HCT116 (cell line): ENCODE measurements at regions not wholly inside any gene's neighbourhood (a gene's known extent, or its start where the extent isn't known, plus 50 kb on each side); places are given as distances from the start of the nearest gene placed in this dataset.

ENCODE experiments used
- ATAC-seq: fragments of 200-7000 bp; cut with Tn5 transposase; 2 replicates; pipeline ENCODE4 v1.9.1; 2020; ENCODE audit warnings: mild to moderate bottlenecking, moderate library complexity
- BruUV-seq: library from RNA; stranded (reverse); fragments of 400-500 nt; replicated peaks from 2 replicates; lab custom pipeline; 2021; lab: Mats Ljungman, UMichigan
- CTCF ChIA-PET: fragments of 300-600 bp; sonication (Branson Sonifier 250); formaldehyde crosslinking; loops from one replicate; lab custom pipeline; 2021; ENCODE audit warnings: antibody characterized with exemption; lab: Charles Lee
- POLR2A ChIA-PET: fragments of 300-600, 350-600 bp; sonication (Branson Sonifier 250); formaldehyde crosslinking; loops from one replicate; lab custom pipeline; 2021; ENCODE audit warnings: antibody characterized with exemption; lab: Charles Lee
- RAD21 ChIA-PET, 2 experiments: fragments of 300-600 bp; sonication (Branson Sonifier 250); formaldehyde crosslinking; loops; one replicate each; lab custom pipeline; 2023; ENCODE audit warnings: low total read pairs in 2 of 2; ENCODE audit not compliant: uncharacterized antibody in 2 of 2, unreplicated experiment in 2 of 2, low non-redundant PET in 1 of 2; lab: Charles Lee
- DNase-seq: peaks from one replicate; pipeline ENCODE4 v3.0.0-alpha.2; 2010; ENCODE audit warnings: low read depth, low spot score
- H2AFZ ChIP-seq: fragments of 200-600 bp; shearing (Covaris generic), sonication (generic); 2 replicates; pipeline ENCODE4 v1.6.1; 2017; ENCODE audit warnings: low read depth, mixed run types, mixed read lengths, antibody characterized with exemption, low read length; ENCODE audit not compliant: poor library complexity, severe bottlenecking
- H3K27ac ChIP-seq: 2 replicates; pipeline ENCODE4 v1.5.1; 2012; ENCODE audit warnings: low read depth, low read length
- H3K27me3 ChIP-seq: fragments of 200-600 bp; sonication (generic); 2 replicates; pipeline ENCODE4 v1.6.1; 2016; ENCODE audit warnings: mixed run types, low read length, mixed read lengths; ENCODE audit not compliant: insufficient read depth
- H3K36me3 ChIP-seq, 2 experiments: fragments of 200-500 bp in 1 of 2; fragments of 200-600 bp in 1 of 2; sonication (Bioruptor generic) in 1 of 2; sonication (generic) in 1 of 2; 2 replicates each; pipeline versions ENCODE4 v1.5.1 to v1.6.1; 2014 to 2016; ENCODE audit warnings: low read length in 2 of 2, inconsistent platforms in 1 of 2, mixed read lengths in 1 of 2, mixed run types in 1 of 2; ENCODE audit not compliant: insufficient read depth in 2 of 2, control insufficient read depth in 1 of 2
- H3K4me1 ChIP-seq, 2 experiments: fragments of 200-600 bp in 1 of 2; sonication (generic) in 1 of 2; 2 replicates each; pipeline versions ENCODE4 v1.5.1 to v1.6.1; 2012 to 2017; ENCODE audit warnings: low read length in 2 of 2, inconsistent platforms in 1 of 2, mild to moderate bottlenecking in 1 of 2, mixed read lengths in 1 of 2, mixed run types in 1 of 2, moderate library complexity in 1 of 2; ENCODE audit not compliant: insufficient read depth in 2 of 2, control insufficient read depth in 1 of 2
- H3K4me2 ChIP-seq: fragments of 200-600 bp; sonication (generic); 2 replicates; pipeline ENCODE4 v1.6.1; 2017; ENCODE audit warnings: mixed run types, low read length, mixed read lengths
- H3K4me3 ChIP-seq, 2 experiments: fragments of 200-600 bp in 1 of 2; sonication (generic) in 1 of 2; replicated peaks in 1 of 2; 2 replicates each; pipeline ENCODE4 v1.5.1; 2011 to 2016; ENCODE audit warnings: low read length in 2 of 2, control low read depth in 1 of 2, low read depth in 1 of 2, mild to moderate bottlenecking in 1 of 2, mixed read lengths in 1 of 2, mixed run types in 1 of 2
- H3K79me2 ChIP-seq: fragments of 200-600 bp; sonication (generic); 2 replicates; pipeline ENCODE4 v1.6.1; 2017; ENCODE audit warnings: mild to moderate bottlenecking, mixed run types, low read length, moderate library complexity, mixed read lengths; ENCODE audit not compliant: insufficient read depth
- H3K9ac ChIP-seq: fragments of 200-600 bp; sonication (generic); 2 replicates; pipeline ENCODE4 v1.6.1; 2016; ENCODE audit warnings: low read length, mixed read lengths
- H3K9me2 ChIP-seq: fragments of 200-600 bp; sonication (generic), shearing (Covaris generic); 2 replicates; pipeline ENCODE4 v1.6.1; 2017; ENCODE audit warnings: mixed run types, mild to moderate bottlenecking, moderate library complexity; ENCODE audit not compliant: insufficient read depth
- H3K9me3 ChIP-seq, 2 experiments: fragments of 200-500 bp in 1 of 2; fragments of 200-600 bp in 1 of 2; sonication (Bioruptor generic) in 1 of 2; sonication (generic) in 1 of 2; 2 replicates each; pipeline ENCODE4 v1.6.1; 2014 to 2017; ENCODE audit warnings: low read length in 2 of 2, mixed read lengths in 2 of 2, inconsistent platforms in 1 of 2, low read depth in 1 of 2, mild to moderate bottlenecking in 1 of 2, mixed run types in 1 of 2, moderate library complexity in 1 of 2; ENCODE audit not compliant: control insufficient read depth in 1 of 2, insufficient read depth in 1 of 2
- H4K20me1 ChIP-seq: fragments of 200-600 bp; sonication (generic), shearing (Covaris generic); 2 replicates; pipeline ENCODE4 v1.6.1; 2017; ENCODE audit warnings: mixed run types, mild to moderate bottlenecking, moderate library complexity; ENCODE audit not compliant: insufficient read depth
- EGR1 ChIP-seq: IDR thresholded peaks from 2 replicates; pipeline ENCODE4 v1.6.1; 2012; ENCODE audit warnings: low read depth
- EZH2 ChIP-seq: fragments of 200-600 bp; sonication (generic); IDR thresholded peaks from 2 replicates; pipeline ENCODE4 v1.6.1; 2017; ENCODE audit warnings: antibody characterized with exemption, mixed run types
- EZH2phosphoT487 ChIP-seq: fragments of 200-600 bp; IDR thresholded peaks from 2 replicates; pipeline ENCODE4 v1.6.1; 2018; ENCODE audit warnings: antibody characterized with exemption, borderline replicate concordance
- JUND ChIP-seq: IDR thresholded peaks from 2 replicates; pipeline ENCODE4 v1.6.1; 2012
- POLR2AphosphoS5 ChIP-seq: IDR thresholded peaks from 2 replicates; pipeline ENCODE4 v1.6.1; 2011; ENCODE audit warnings: mild to moderate bottlenecking, low read depth, low read length, moderate library complexity
- RAD21 ChIP-seq: IDR thresholded peaks from 2 replicates; pipeline ENCODE4 v1.6.1; 2012; ENCODE audit warnings: low read depth, mild to moderate bottlenecking
- SIN3A ChIP-seq: IDR thresholded peaks from 2 replicates; pipeline ENCODE4 v1.6.1; 2012; ENCODE audit warnings: low read depth
- SP1 ChIP-seq: IDR thresholded peaks from 2 replicates; pipeline ENCODE4 v1.6.1; 2012; ENCODE audit warnings: low read depth
- SRF ChIP-seq: IDR thresholded peaks from 2 replicates; pipeline ENCODE4 v1.6.1; 2012; ENCODE audit warnings: low read depth
- ZBTB33 ChIP-seq: IDR thresholded peaks from 2 replicates; pipeline ENCODE4 v1.6.1; 2011; ENCODE audit warnings: mild to moderate bottlenecking, low read length, moderate library complexity; ENCODE audit not compliant: insufficient replicate concordance; ENCODE audit errors: extremely low read depth
- ZFX ChIP-seq: fragments of 450-650 bp; IDR thresholded peaks from 2 replicates; pipeline ENCODE4 v1.6.1; 2017
- ZNF274 ChIP-seq: fragments of 200-500 bp; sonication (Bioruptor generic); IDR thresholded peaks from 2 replicates; pipeline ENCODE4 v1.6.1; 2014; ENCODE audit warnings: mild to moderate bottlenecking, low read depth, low read length, inconsistent platforms
- intact Hi-C: fragments of 100-400 bp; cut with micrococcal nuclease; formaldehyde crosslinking; loops from 2 replicates; pipeline ENCODE4 v1.10.0; 2022
- TF ChIP-seq, protein P1 (sequence below), 3 experiments: fragments of 200-600 bp in 1 of 3; sonication (generic) in 1 of 3; IDR thresholded peaks in 2 of 3; conservative IDR thresholded peaks in 1 of 3; 2 replicates each; pipeline ENCODE4 v1.5.1; 2012 to 2017; ENCODE audit warnings: low read depth in 2 of 3, low read length in 2 of 3, antibody characterized with exemption in 1 of 3, borderline replicate concordance in 1 of 3, control low read depth in 1 of 3, mild to moderate bottlenecking in 1 of 3, mixed read lengths in 1 of 3, mixed run types in 1 of 3, moderate library complexity in 1 of 3; ENCODE audit not compliant: insufficient read depth in 1 of 3
- TF ChIP-seq, protein P2 (sequence below): IDR thresholded peaks from 2 replicates; pipeline ENCODE4 v1.6.1; 2012
- TF ChIP-seq, protein P3 (sequence below): IDR thresholded peaks from 2 replicates; pipeline ENCODE4 v1.6.1; 2012

DNA sequence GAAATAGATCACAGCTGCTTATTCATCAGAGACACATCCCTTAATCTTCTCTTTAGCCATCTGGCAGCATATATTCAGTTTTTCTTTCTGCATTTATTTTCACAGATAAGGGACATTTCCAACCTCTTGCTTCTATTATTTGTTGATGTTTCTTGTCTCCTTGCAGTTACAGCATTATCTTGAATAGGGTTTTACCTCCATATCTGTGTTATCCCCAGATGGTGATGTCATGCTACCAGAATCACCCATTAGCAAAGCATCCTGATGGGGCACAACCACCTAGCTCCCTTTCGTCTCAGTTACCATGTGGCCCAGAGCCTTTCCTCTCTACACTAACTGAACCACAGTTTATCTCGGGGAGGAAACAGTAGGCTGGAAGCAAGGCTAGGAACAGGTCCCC is 483.9 kb downstream of the FOXO1 start:
- H3K27ac ChIP-seq = no peak overlapping the region
- no peaks in the 10 kb centered on the region for H3K27me3 ChIP-seq
- ChIA-PET RAD21 (no interaction called here), POLR2A (no interaction called here), CTCF (no interaction called here)
- BruUV-seq = no TSS peak
- no peaks in the 10 kb centered on the region for H3K4me1 ChIP-seq
- no peaks in the 10 kb centered on the region for H3K9me3 ChIP-seq
- no peak for ATAC-seq
- no peak overlapping the region for H3K9ac ChIP-seq
- TF ChIP-seq SP1 (no peak), EZH2 (no peak), ZNF274 (no peak), ZFX (no peak), EZH2phosphoT487 (no peak), EGR1 (no peak), ZBTB33 (no peak), RAD21 (no peak), POLR2AphosphoS5 (no peak), JUND (no peak), SIN3A (no peak), SRF (no peak)
- TF ChIP-seq, protein P1, sequence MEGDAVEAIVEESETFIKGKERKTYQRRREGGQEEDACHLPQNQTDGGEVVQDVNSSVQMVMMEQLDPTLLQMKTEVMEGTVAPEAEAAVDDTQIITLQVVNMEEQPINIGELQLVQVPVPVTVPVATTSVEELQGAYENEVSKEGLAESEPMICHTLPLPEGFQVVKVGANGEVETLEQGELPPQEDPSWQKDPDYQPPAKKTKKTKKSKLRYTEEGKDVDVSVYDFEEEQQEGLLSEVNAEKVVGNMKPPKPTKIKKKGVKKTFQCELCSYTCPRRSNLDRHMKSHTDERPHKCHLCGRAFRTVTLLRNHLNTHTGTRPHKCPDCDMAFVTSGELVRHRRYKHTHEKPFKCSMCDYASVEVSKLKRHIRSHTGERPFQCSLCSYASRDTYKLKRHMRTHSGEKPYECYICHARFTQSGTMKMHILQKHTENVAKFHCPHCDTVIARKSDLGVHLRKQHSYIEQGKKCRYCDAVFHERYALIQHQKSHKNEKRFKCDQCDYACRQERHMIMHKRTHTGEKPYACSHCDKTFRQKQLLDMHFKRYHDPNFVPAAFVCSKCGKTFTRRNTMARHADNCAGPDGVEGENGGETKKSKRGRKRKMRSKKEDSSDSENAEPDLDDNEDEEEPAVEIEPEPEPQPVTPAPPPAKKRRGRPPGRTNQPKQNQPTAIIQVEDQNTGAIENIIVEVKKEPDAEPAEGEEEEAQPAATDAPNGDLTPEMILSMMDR (IDR thresholded peaks at IDR 0.05 in 2 of 3, conservative IDR thresholded peaks at IDR 0.05 in 1 of 3; ENCODE audit: borderline replicate concordance in 1 of 3, insufficient read depth in 1 of 3, low read depth in 2 of 3, low read length in 2 of 3) = no peak
- TF ChIP-seq, protein P2, sequence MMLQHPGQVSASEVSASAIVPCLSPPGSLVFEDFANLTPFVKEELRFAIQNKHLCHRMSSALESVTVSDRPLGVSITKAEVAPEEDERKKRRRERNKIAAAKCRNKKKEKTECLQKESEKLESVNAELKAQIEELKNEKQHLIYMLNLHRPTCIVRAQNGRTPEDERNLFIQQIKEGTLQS = no peak
- TF ChIP-seq, protein P3, sequence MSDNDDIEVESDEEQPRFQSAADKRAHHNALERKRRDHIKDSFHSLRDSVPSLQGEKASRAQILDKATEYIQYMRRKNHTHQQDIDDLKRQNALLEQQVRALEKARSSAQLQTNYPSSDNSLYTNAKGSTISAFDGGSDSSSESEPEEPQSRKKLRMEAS = no peak
- no peak overlapping the region for H3K4me2 ChIP-seq
- no peak for DNase-seq
- H3K36me3 ChIP-seq = no peaks in the 10 kb centered on the region
- H3K79me2 ChIP-seq = no peaks in the 10 kb centered on the region
- intact Hi-C loops = no loop called here
- H3K9me2 ChIP-seq = no peaks in the 10 kb centered on the region; the same call in 1 of the 2 replicates
- no peaks in the 10 kb centered on the region for H4K20me1 ChIP-seq
- no peak overlapping the region for H3K4me3 ChIP-seq
- H2AFZ ChIP-seq = no peak overlapping the region
